Transverse colon (tissue), 4 donors: ENCODE measurements at regions not wholly inside any gene's neighbourhood (a gene's known extent, or its start where the extent isn't known, plus 50 kb on each side); places are given as distances from the start of the nearest gene placed in this dataset.

Source experiments
- EP300 ChIP-seq: sonication (generic); formaldehyde crosslinking; IDR thresholded peaks from one replicate; pipeline ENCODE4 v1.6.1; 2017; ENCODE audit warnings: antibody characterized with exemption, low read depth
- POLR2A ChIP-seq: fragments of 450-650 bp; IDR thresholded peaks from one replicate; pipeline ENCODE4 v1.6.1; 2016; ENCODE audit warnings: antibody characterized with exemption, mild to moderate bottlenecking, moderate library complexity
- POLR2AphosphoS5 ChIP-seq, 3 donors: sonication (generic); formaldehyde crosslinking; IDR thresholded peaks; one replicate each; pipeline ENCODE4 v1.6.1; 2016; ENCODE audit warnings: antibody characterized with exemption in 3 of 3
- TF ChIP-seq, protein P1 (sequence below), 5 experiments: fragments of 200-600 bp in 3 of 5; fragments of 450-650 bp in 2 of 5; sonication (generic) in 3 of 5; IDR thresholded peaks; 1 replicate in 2 of 5; 2 replicates in 3 of 5; pipeline ENCODE4 v1.5.1; 2016 to 2017; ENCODE audit warnings: antibody characterized with exemption in 5 of 5, inconsistent platforms in 3 of 5, mild to moderate bottlenecking in 2 of 5, moderate library complexity in 1 of 5

DNA sequence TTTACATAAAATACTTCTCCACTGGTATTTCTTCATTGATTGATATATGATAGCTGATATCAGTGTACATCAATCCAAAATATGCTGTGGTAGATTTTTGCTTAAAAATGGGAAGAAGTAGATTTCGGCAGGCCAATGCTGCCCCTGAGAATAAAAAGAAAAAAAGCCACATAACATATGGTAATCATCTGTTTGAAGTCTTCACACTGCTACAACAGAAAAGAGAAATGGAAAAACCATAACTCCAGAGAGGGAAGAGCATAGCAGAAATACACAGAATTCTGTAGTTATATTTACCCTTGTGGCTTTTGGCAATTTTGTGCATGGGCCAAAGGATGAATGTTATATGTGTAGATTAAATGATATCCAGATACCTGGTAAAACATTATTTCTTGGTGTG is 143.1 kb upstream of the KCNMB2 start:
- no peak for TF ChIP-seq POLR2AphosphoS5 (IDR thresholded peaks at IDR 0.05)
- TF ChIP-seq, protein P1, sequence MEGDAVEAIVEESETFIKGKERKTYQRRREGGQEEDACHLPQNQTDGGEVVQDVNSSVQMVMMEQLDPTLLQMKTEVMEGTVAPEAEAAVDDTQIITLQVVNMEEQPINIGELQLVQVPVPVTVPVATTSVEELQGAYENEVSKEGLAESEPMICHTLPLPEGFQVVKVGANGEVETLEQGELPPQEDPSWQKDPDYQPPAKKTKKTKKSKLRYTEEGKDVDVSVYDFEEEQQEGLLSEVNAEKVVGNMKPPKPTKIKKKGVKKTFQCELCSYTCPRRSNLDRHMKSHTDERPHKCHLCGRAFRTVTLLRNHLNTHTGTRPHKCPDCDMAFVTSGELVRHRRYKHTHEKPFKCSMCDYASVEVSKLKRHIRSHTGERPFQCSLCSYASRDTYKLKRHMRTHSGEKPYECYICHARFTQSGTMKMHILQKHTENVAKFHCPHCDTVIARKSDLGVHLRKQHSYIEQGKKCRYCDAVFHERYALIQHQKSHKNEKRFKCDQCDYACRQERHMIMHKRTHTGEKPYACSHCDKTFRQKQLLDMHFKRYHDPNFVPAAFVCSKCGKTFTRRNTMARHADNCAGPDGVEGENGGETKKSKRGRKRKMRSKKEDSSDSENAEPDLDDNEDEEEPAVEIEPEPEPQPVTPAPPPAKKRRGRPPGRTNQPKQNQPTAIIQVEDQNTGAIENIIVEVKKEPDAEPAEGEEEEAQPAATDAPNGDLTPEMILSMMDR (IDR thresholded peaks at IDR 0.05), result no peak
- no peak for TF ChIP-seq POLR2A
- TF ChIP-seq EP300, result no peak
